HG03064 (cell line): ENCODE measurements at regions not wholly inside any gene's neighbourhood (a gene's known extent, or its start where the extent isn't known, plus 50 kb on each side); places are given as distances from the start of the nearest gene placed in this dataset.

Experiments
- ATAC-seq: cut with Tn5 transposase; IDR thresholded peaks from one replicate; pipeline ENCODE4 v1.9.1; 2021; ENCODE audit warnings: low read depth; ENCODE audit not compliant: unreplicated experiment

- ATAC-seq: no peak
These were observed 1394.8 kb downstream of the DSC3 start for GRCh38 chr18:29647700-29648099.

GRCh38 chr18:29644276-29644675 is 1398.3 kb downstream of the DSC3 start:
- no peak for ATAC-seq

GRCh38 chr18:29629493-29630036 is 1413.0 kb downstream of the DSC3 start:
- ATAC-seq: no peak

GRCh38 chr18:29626094-29626493 is 1416.4 kb downstream of the DSC3 start:
- ATAC-seq: no peak

DNA sequence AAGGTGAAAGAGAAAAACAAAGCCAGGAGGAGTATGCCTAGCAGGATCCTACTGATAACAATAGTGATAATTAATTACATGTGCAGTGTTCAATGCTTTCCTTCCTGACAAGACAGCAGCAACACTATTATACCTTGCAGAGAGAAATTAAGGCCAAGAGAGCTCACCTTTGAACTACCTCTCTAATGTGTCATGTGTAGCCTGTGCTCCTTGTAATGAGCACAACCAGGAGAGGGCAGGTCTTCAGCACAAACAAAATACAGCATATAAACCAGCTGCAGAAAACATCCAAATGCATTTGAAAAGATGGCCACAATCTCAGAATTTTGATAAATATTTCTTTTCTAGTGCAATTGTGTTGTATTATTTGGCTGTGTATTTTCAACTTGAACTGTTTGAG is 1425.7 kb downstream of the DSC3 start:
- ATAC-seq: no peak

- ATAC-seq: no peak
These were observed 1432.1 kb upstream of the CDH2 start for GRCh38 chr18:29608982-29609381.

DNA sequence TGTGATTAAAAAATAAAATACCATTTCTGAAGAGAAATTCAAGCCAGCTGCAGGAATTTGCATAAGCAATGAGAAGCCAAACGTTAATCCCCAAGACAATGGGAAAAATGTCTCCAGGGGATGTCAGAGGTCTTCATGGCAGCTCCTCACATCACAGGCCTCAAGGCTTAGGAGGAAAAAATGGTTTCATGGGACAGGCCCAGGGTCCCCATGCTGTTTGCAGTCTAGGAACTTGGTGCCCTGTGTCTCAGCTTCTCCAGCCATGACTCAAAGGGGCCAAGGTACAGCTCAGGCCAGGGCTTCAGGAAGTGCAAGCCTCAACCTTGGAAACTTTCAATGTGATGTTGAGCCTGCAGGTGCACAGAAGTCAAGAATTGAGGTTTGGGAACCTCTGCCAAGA is 1428.4 kb upstream of the CDH2 start:
- ATAC-seq: no peak

DNA sequence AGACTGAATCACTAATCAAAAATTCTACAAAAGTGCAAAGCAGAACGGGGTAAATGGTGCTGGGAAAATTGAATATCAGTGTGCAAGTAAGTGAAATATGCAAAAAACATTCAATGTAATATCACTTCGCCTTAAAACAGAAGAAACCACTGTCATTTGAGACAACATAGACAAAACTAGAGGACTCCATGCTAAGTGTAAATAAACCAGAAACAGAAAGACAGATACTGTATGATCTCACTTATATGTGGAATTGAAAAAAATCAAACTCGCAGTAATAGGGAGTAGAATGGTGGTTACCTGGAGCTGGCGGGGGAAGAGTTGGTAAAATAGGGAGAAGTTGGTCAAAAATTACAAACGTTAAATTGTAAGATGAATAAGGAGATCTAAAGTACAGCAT is 1420.0 kb upstream of the CDH2 start:
- ATAC-seq: no peak

DNA sequence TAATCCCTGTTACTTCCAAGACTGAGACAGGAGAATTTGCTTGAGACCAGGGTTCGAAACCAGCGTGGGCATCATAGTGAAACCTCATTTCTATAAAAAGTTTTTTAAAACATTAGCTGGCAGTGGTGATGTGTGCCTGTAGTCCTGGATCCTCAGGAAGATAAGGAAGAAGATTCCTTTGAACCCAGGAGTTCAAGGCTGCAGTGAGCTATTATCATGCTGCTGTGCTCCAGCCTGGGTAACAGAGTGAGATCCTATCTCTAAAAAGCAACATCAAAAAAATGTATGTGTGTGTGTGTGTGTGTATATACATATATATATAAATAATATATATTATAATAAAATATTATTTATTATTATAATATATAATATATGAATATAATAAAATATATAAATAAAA is 1417.6 kb upstream of the CDH2 start:
- ATAC-seq: no peak

DNA sequence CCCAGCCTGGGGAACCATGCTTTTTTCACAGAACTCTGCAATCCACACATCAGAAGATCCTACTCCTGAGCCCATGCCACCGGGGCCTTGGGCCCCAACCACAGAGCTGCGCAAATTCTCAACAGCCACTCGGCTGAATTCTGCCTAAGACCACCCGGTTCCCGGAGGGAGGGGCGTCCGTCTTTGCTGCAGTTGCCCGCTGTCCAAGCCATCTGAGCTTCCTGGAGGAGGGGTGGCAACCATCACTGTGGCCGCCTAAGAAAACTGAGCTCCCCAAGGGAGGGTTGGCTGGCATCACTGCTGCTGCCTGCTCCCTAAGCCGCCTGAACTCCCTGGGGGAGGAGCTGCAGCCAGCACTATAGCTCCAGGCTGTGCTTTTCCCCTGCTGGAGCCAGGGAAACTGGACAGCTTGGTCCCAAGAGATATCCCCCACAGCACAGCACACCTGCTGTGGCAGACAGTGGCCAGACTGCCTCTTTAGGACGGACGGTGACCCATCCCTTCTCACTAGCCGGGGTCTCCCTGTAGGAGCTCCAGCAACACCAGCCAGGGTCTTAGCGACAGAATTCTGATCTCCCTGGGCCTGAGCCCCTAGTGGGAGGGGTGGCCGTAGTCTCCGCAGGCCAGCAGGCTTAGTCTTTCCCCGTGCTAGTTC is 1411.6 kb upstream of the CDH2 start:
- no peak for ATAC-seq

- no peak for ATAC-seq
These were observed 1409.3 kb upstream of the CDH2 start for GRCh38 chr18:29586210-29586609.

DNA sequence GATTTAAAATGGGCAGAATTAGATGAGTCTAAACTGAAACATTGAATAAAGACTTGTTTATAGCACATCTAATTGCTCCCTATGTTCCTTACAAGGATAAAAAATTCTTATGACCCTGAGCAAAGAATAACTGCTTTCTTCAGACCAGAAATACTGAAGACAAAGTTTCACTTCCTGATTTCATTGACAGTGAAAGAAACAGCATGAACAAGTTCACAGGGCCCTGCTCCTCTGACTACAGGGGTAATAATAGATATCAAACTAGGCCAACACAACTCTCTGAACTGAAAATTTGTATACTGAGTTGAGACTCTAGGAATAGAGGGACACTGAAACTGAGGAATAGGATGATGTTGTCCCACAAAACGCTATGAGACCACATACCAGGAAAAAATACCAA is 1383.3 kb upstream of the CDH2 start:
- ATAC-seq: no peak

GRCh38 chr18:29556070-29556469 is 1379.1 kb upstream of the CDH2 start:
- ATAC-seq: no peak

GRCh38 chr18:29549759-29550158 is 1372.8 kb upstream of the CDH2 start:
- ATAC-seq: no peak

- no peak for ATAC-seq
These were observed 1370.7 kb upstream of the CDH2 start for GRCh38 chr18:29547626-29548025.

DNA sequence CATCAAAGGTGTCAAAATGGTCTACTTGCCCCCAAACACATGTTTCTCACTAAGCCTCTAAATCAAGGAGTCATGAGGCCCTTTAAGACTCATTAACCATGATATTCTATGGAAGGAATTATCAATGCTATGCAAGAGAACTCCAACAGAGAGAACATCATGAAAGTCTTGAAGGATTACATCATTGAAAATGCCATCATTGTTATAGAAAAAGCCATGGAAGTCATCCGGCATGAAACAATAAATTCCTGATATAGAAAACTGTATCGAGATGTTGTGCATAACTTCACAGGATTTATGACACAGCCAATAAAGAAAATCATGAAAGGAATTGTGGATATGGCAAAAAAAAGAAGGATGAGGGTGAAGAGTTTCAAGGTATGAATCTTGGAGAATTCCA is 1363.6 kb upstream of the CDH2 start:
- ATAC-seq: no peak

GRCh38 chr18:29531746-29532145 is 1354.8 kb upstream of the CDH2 start:
- ATAC-seq: no peak

- no peak for ATAC-seq
These were observed 1346.4 kb upstream of the CDH2 start for GRCh38 chr18:29523371-29523770.

GRCh38 chr18:29512761-29513160 is 1335.8 kb upstream of the CDH2 start:
- no peak for ATAC-seq

DNA sequence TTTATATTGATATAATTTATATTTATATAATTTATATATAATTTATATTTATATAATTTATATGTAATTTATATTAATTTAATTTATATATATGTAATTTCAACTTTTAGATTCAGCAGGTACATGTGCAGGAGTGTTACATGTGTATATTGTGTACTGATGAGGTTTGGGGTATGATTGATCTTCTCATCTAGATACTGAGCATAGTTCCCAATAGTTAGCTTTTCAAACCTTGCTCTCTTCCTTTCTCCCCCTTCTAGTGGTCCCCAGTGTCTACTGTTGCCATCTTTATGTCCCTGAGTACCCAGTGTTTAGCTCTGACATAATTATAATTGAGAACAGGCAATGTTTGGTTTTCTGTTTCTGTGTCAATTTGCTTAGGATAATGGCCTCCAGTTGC is 1335.3 kb upstream of the CDH2 start:
- no peak for ATAC-seq

DNA sequence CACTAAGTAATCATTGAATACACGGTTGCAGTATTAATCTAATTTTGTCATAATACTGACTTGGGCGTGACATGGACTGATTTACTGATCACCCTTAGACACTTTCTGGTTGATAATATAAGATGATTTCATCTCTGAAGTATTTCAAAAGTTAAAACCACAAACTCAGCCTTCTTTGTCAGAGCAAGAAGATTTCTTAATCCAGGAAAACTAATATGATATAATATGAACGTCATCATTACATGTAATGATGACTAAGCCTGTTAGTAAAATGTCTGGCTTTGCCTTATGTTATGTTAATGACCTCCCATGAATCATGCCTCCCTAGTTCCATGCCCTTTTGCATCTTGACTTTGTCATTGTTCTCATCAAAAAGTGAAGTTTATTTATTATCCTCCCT is 1325.0 kb upstream of the CDH2 start:
- no peak for ATAC-seq

DNA sequence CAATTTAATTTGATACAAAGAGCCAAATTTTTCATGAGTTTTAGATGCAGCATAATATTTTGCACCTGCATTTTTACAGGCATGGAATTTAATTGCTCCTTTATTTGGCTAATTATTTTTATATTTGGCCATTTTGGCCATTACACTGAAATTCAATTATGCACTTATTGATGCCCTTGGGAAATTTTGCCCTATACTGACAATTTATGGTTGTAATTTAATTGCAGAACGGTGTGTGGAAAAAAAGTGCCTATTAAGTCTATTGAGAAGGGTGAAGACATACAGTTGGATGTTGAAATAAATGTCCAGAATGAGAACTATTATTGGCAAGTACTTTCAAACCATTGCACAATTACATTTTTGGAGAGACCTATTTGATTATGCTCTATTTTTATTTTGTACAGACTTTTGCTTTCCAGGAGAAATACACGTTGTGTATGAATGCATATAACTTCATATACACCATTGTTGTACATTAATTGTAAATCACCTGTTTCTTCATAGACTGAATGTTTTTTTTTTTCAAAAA is 1319.3 kb upstream of the CDH2 start:
- ATAC-seq: no peak

- no peak for ATAC-seq
These were observed 1317.4 kb upstream of the CDH2 start for GRCh38 chr18:29494371-29494770.
